ENCODE measurements at regions not wholly inside any gene's neighbourhood (a gene's known extent, or its start where the extent isn't known, plus 50 kb on each side); places are given as distances from the start of the nearest gene placed in this dataset.
"Not testable (repeated sequence)": the region's sequence is repeated elsewhere in the genome, so short reads cannot be mapped to it uniquely, and the experiment has no call there.

- no peak for DNase-seq (ENCODE audit: low spot score)
These were observed 616.5 kb upstream of the CITED2 start for GRCh38 chr6:139990856-139991465.

- DNase-seq (ENCODE audit: low spot score), result no peak
These were observed 615.7 kb upstream of the CITED2 start for GRCh38 chr6:139990026-139990686.

- DNase-seq (ENCODE audit: low spot score), result no peak
These were observed 614.2 kb upstream of the CITED2 start for GRCh38 chr6:139988685-139989084.

- DNase-seq (ENCODE audit: low spot score), result no peak
These were observed 612.6 kb upstream of the CITED2 start for GRCh38 chr6:139987091-139987490.

GRCh38 chr6:139985236-139985815, 610.9 kb upstream of the CITED2 start:
- no peak for DNase-seq (ENCODE audit: low spot score)

GRCh38 chr6:139984317-139984716, 609.9 kb upstream of the CITED2 start:
- DNase-seq (ENCODE audit: low spot score), result no peak

GRCh38 chr6:139983555-139984276, 609.3 kb upstream of the CITED2 start:
- no peak for DNase-seq (ENCODE audit: low spot score)

- DNase-seq (ENCODE audit: low spot score), result no peak
These were observed 608.3 kb upstream of the CITED2 start for GRCh38 chr6:139982652-139983295.

- no peak for DNase-seq (ENCODE audit: low spot score)
These were observed 607.7 kb upstream of the CITED2 start for GRCh38 chr6:139982195-139982594.

- no peak for DNase-seq (ENCODE audit: low spot score)
These were observed 607.3 kb upstream of the CITED2 start for GRCh38 chr6:139981768-139982181.

- no peak for DNase-seq (ENCODE audit: low spot score)
These were observed 606.7 kb upstream of the CITED2 start for GRCh38 chr6:139981066-139981624.

- not testable (repeated sequence) for DNase-seq (ENCODE audit: low spot score)
These were observed 606.2 kb upstream of the CITED2 start for GRCh38 chr6:139980631-139981030.

GRCh38 chr6:139979021-139979725, 604.7 kb upstream of the CITED2 start:
- no peak for DNase-seq (ENCODE audit: low spot score)

- peak; percentile 8 for DNase-seq (ENCODE audit: low spot score)
These were observed 603.5 kb upstream of the CITED2 start for GRCh38 chr6:139977887-139978332.

GRCh38 chr6:139973669-139974344, 599.4 kb upstream of the CITED2 start:
- DNase-seq (ENCODE audit: low spot score), result no peak

- DNase-seq (ENCODE audit: low spot score), result no peak
These were observed 597.7 kb upstream of the CITED2 start for GRCh38 chr6:139972116-139972515.

- DNase-seq (ENCODE audit: low spot score), result no peak
These were observed 596.1 kb upstream of the CITED2 start for GRCh38 chr6:139970591-139970991.

- no peak for DNase-seq (ENCODE audit: low spot score)
These were observed 593.0 kb upstream of the CITED2 start for GRCh38 chr6:139967497-139967896.

GRCh38 chr6:139965393-139965792, 590.9 kb upstream of the CITED2 start:
- no peak for DNase-seq (ENCODE audit: low spot score)

GRCh38 chr6:139964737-139965136, 590.3 kb upstream of the CITED2 start:
- no peak for DNase-seq (ENCODE audit: low spot score)
